ENCODE measurements at regions not wholly inside any gene's neighbourhood (a gene's known extent, or its start where the extent isn't known, plus 50 kb on each side); places are given as distances from the start of the nearest gene placed in this dataset.

DNA sequence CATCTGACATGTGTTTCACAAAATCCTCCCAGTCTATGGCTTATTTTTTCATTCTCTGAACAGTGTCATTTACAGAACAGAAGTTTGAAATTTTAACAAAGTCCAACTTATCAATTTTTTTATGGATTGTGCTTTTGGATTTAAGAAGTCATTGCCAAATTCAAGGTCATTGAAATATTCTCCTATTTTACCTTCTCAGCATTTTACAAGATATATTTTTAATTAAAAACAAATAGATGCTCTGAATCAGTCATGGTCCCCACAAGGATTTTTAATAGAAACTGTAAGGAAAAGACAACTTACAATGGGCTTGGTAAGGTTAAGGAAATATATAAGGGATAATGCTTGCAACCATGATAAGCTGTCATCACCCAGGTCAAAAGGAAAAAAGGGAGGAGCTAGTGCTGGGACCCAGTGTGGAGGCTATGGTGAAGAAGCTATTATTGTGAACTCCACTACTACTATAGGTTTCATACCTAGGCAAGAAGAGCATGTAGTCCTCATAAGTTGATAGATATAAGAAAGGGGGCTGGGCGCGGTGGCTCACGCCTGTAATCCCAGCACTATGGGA lies 144.5 kb upstream of the KCNJ15 start:
- TF ChIP-seq, protein P1, sequence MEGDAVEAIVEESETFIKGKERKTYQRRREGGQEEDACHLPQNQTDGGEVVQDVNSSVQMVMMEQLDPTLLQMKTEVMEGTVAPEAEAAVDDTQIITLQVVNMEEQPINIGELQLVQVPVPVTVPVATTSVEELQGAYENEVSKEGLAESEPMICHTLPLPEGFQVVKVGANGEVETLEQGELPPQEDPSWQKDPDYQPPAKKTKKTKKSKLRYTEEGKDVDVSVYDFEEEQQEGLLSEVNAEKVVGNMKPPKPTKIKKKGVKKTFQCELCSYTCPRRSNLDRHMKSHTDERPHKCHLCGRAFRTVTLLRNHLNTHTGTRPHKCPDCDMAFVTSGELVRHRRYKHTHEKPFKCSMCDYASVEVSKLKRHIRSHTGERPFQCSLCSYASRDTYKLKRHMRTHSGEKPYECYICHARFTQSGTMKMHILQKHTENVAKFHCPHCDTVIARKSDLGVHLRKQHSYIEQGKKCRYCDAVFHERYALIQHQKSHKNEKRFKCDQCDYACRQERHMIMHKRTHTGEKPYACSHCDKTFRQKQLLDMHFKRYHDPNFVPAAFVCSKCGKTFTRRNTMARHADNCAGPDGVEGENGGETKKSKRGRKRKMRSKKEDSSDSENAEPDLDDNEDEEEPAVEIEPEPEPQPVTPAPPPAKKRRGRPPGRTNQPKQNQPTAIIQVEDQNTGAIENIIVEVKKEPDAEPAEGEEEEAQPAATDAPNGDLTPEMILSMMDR (IDR thresholded peaks at IDR 0.05 in 2 of 3, conservative IDR thresholded peaks at IDR 0.05 in 1 of 3; ENCODE audit: control insufficient read depth in 2 of 3, extremely low read depth in 1 of 3, insufficient read depth in 1 of 3, low read depth in 3 of 3, low read length in 3 of 3), result no peak
- TF ChIP-seq ZZZ3 (IDR thresholded peaks at IDR 0.05; ENCODE audit: control insufficient read depth, insufficient read length, low read depth) (no peak), RAD21 (IDR thresholded peaks at IDR 0.05; ENCODE audit: insufficient read depth, low read depth, low read length) (no peak), HDAC2 (IDR thresholded peaks at IDR 0.05) (no peak), ASH2L (IDR thresholded peaks at IDR 0.05; ENCODE audit: borderline replicate concordance, low read depth) (no peak), CHD1 (IDR thresholded peaks at IDR 0.05; ENCODE audit: low read depth, low read length) (no peak), RFX5 (IDR thresholded peaks at IDR 0.05; ENCODE audit: low read depth, low read length) (no peak)
